Fibroblast of lung (primary cell): ENCODE measurements at regions not wholly inside any gene's neighbourhood (a gene's known extent, or its start where the extent isn't known, plus 50 kb on each side); places are given as distances from the start of the nearest gene placed in this dataset.

Experiments used
- EZH2 ChIP-seq: IDR thresholded peaks from 2 replicates; pipeline ENCODE4 v1.5.1; 2012; ENCODE audit warnings: low read length, control low read depth, mild to moderate bottlenecking; ENCODE audit errors: missing control alignments
- TF ChIP-seq, protein P1 (sequence below), 2 donors: IDR thresholded peaks in 1 of 2; conservative IDR thresholded peaks in 1 of 2; 1 replicate in 1 of 2; 2 replicates in 1 of 2; pipeline ENCODE4 v1.5.1; 2011 to 2012; ENCODE audit warnings: low read length in 2 of 2, control low read depth in 1 of 2, inconsistent platforms in 1 of 2, low read depth in 1 of 2, mild to moderate bottlenecking in 1 of 2

DNA sequence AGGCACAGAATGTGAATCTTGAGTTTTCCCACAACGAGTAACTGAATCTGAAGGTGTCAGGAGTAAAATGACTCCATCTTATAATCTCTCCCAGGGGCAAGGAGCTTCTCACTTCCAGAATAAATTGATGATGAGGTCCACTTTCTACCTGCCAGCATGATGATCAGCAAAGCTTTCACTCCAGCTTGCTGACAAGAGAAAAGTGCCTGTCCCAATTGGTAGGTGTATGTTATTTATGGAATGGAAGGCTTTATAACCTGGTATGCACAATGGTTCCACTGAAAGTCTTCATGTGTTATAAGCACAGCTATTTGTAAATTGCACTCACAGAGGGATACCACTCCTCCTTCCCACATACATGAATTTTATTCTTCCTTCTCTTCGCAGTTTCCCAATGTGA lies 401.0 kb upstream of the UBE2E3 start:
- TF ChIP-seq, protein P1, sequence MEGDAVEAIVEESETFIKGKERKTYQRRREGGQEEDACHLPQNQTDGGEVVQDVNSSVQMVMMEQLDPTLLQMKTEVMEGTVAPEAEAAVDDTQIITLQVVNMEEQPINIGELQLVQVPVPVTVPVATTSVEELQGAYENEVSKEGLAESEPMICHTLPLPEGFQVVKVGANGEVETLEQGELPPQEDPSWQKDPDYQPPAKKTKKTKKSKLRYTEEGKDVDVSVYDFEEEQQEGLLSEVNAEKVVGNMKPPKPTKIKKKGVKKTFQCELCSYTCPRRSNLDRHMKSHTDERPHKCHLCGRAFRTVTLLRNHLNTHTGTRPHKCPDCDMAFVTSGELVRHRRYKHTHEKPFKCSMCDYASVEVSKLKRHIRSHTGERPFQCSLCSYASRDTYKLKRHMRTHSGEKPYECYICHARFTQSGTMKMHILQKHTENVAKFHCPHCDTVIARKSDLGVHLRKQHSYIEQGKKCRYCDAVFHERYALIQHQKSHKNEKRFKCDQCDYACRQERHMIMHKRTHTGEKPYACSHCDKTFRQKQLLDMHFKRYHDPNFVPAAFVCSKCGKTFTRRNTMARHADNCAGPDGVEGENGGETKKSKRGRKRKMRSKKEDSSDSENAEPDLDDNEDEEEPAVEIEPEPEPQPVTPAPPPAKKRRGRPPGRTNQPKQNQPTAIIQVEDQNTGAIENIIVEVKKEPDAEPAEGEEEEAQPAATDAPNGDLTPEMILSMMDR (conservative IDR thresholded peaks at IDR 0.05 in 1 of 2, IDR thresholded peaks at IDR 0.05 in 1 of 2; ENCODE audit: low read depth in 1 of 2, low read length in 2 of 2): no peak
- TF ChIP-seq EZH2: no peak
